B cell (primary cell): ENCODE measurements at regions not wholly inside any gene's neighbourhood (a gene's known extent, or its start where the extent isn't known, plus 50 kb on each side); places are given as distances from the start of the nearest gene placed in this dataset.

Experiments
- ATAC-seq: fragments of 200-7000 bp; cut with Tn5 transposase; one replicate; pipeline ENCODE4 v1.10.0; 2021; ENCODE audit warnings: low read depth, mild to moderate bottlenecking, moderate number of reproducible peaks, moderate library complexity
- CTCF ChIA-PET: fragments of 350-600 bp; sonication (Branson Sonifier 250); formaldehyde crosslinking; loops from one replicate; lab custom pipeline; 2021; ENCODE audit warnings: antibody characterized with exemption, inconsistent platforms; lab: Charles Lee
- POLR2A ChIA-PET: fragments of 350-600 bp; sonication (Branson Sonifier 250); formaldehyde crosslinking; loops from one replicate; lab custom pipeline; 2021; ENCODE audit warnings: antibody characterized with exemption; lab: Charles Lee
- DNase-seq: peaks from one replicate; pipeline ENCODE4 v3.0.0; 2013
- H2AFZ ChIP-seq: 2 replicates; pipeline ENCODE4 v1.6.1; 2012; ENCODE audit warnings: mild to moderate bottlenecking, low read depth, low read length; ENCODE audit not compliant: insufficient read depth, poor library complexity, severe bottlenecking
- H3K27ac ChIP-seq, 2 donors: 1 replicate in 1 of 2; 2 replicates in 1 of 2; pipeline ENCODE4 v1.5.1; 2012 to 2013; ENCODE audit warnings: low read length in 2 of 2, mild to moderate bottlenecking in 2 of 2, moderate library complexity in 1 of 2
- H3K27me3 ChIP-seq, 4 experiments: fragments of 200-600 bp in 1 of 4; sonication (generic) in 1 of 4; replicated peaks in 1 of 4; 1 replicate in 2 of 4; 2 replicates in 2 of 4; pipeline versions ENCODE4 v1.6.1 to v1.7.0; 2013 to 2016; ENCODE audit warnings: low read length in 3 of 4, mild to moderate bottlenecking in 2 of 4, mixed read lengths in 1 of 4, moderate library complexity in 1 of 4; ENCODE audit not compliant: insufficient read depth in 4 of 4, control insufficient read depth in 3 of 4; ENCODE audit errors: control extremely low read depth in 1 of 4
- H3K36me3 ChIP-seq, 2 experiments: replicated peaks in 1 of 2; 1 replicate in 1 of 2; 2 replicates in 1 of 2; pipeline versions ENCODE4 v1.6.1 to v1.7.1; 2013; ENCODE audit warnings: low read length in 1 of 2; ENCODE audit not compliant: insufficient read depth in 2 of 2, control insufficient read depth in 1 of 2; ENCODE audit errors: control extremely low read depth in 1 of 2, extremely low read depth in 1 of 2
- H3K4me1 ChIP-seq, 2 donors: fragments of 200-600 bp in 1 of 2; sonication (generic) in 1 of 2; 1 replicate in 1 of 2; 2 replicates in 1 of 2; pipeline versions ENCODE4 v1.5.1 to v1.6.1; 2013 to 2017; ENCODE audit warnings: low read length in 2 of 2; ENCODE audit not compliant: control insufficient read depth in 2 of 2, insufficient read depth in 2 of 2
- H3K4me2 ChIP-seq: replicated peaks from 2 replicates; pipeline ENCODE3; 2012; ENCODE audit warnings: mild to moderate bottlenecking, low read depth, low read length; ENCODE audit not compliant: poor library complexity, severe bottlenecking
- H3K4me3 ChIP-seq, 5 experiments: fragments of 200-600 bp in 1 of 5; sonication (generic) in 1 of 5; 1 replicate in 3 of 5; 2 replicates in 2 of 5; pipeline versions ENCODE4 v1.5.1 to v1.7.0; 2011 to 2016; ENCODE audit warnings: low read length in 4 of 5, mild to moderate bottlenecking in 4 of 5, low read depth in 2 of 5, control low read depth in 1 of 5, moderate library complexity in 1 of 5; ENCODE audit not compliant: insufficient read depth in 1 of 5; ENCODE audit errors: control extremely low read depth in 1 of 5, extremely low read depth in 1 of 5
- H3K79me2 ChIP-seq: fragments of 200-600 bp; sonication (generic); one replicate; pipeline ENCODE4 v1.6.0; 2016; ENCODE audit warnings: low read length; ENCODE audit not compliant: control insufficient read depth, insufficient read depth
- H3K9ac ChIP-seq: fragments of 200-600 bp; sonication (generic); 2 replicates; pipeline ENCODE4 v1.6.1; 2017; ENCODE audit warnings: mild to moderate bottlenecking, low read length, moderate library complexity
- H3K9me3 ChIP-seq, 3 donors: one replicate each; pipeline versions ENCODE4 v1.6.1 to v1.7.1; 2013; ENCODE audit warnings: low read length in 2 of 3; ENCODE audit not compliant: control insufficient read depth in 2 of 3, insufficient read depth in 1 of 3; ENCODE audit errors: control extremely low read depth in 1 of 3
- H4K20me1 ChIP-seq: 2 replicates; pipeline ENCODE4 v1.6.0; 2012; ENCODE audit warnings: mild to moderate bottlenecking, low read length; ENCODE audit not compliant: insufficient read depth, control insufficient read depth, poor library complexity, severe bottlenecking
- H3K27ac Mint-ChIP-seq: one replicate; pipeline ENCODE4 v1.8.0; 2021; ENCODE audit warnings: mixed read lengths
- H3K27me3 Mint-ChIP-seq: one replicate; pipeline ENCODE4 v1.8.0; 2021; ENCODE audit warnings: mixed read lengths
- H3K4me1 Mint-ChIP-seq: one replicate; pipeline ENCODE4 v1.8.0; 2021; ENCODE audit warnings: mixed read lengths
- H3K4me3 Mint-ChIP-seq: one replicate; pipeline ENCODE4 v1.8.0; 2021; ENCODE audit warnings: mixed read lengths
- H3K9me3 Mint-ChIP-seq: one replicate; pipeline ENCODE4 v1.8.0; 2022; ENCODE audit warnings: mixed read lengths; ENCODE audit not compliant: insufficient read depth
- EZH2 ChIP-seq: IDR thresholded peaks from 2 replicates; pipeline ENCODE4 v1.6.1; 2012; ENCODE audit warnings: borderline replicate concordance, low read depth, mild to moderate bottlenecking, moderate library complexity, low read length; ENCODE audit not compliant: insufficient read depth, poor library complexity, severe bottlenecking
- WGBS: methylation state at CpG from one replicate; pipeline ENCODE4 v1.1.5; 2013; ENCODE audit warnings: missing lambda C conversion rate; ENCODE audit not compliant: insufficient coverage; 5-methylcytosine and 5-hydroxymethylcytosine counted together
- intact Hi-C: fragments of 100-400 bp; cut with micrococcal nuclease; formaldehyde crosslinking; loops from one replicate; pipeline ENCODE4 v1.10.0; 2022
- TF ChIP-seq, protein P1 (sequence below): fragments of 200-600 bp; IDR thresholded peaks from one replicate; pipeline ENCODE4 v1.8.0; 2022; ENCODE audit warnings: antibody characterized with exemption, mild to moderate bottlenecking

DNA sequence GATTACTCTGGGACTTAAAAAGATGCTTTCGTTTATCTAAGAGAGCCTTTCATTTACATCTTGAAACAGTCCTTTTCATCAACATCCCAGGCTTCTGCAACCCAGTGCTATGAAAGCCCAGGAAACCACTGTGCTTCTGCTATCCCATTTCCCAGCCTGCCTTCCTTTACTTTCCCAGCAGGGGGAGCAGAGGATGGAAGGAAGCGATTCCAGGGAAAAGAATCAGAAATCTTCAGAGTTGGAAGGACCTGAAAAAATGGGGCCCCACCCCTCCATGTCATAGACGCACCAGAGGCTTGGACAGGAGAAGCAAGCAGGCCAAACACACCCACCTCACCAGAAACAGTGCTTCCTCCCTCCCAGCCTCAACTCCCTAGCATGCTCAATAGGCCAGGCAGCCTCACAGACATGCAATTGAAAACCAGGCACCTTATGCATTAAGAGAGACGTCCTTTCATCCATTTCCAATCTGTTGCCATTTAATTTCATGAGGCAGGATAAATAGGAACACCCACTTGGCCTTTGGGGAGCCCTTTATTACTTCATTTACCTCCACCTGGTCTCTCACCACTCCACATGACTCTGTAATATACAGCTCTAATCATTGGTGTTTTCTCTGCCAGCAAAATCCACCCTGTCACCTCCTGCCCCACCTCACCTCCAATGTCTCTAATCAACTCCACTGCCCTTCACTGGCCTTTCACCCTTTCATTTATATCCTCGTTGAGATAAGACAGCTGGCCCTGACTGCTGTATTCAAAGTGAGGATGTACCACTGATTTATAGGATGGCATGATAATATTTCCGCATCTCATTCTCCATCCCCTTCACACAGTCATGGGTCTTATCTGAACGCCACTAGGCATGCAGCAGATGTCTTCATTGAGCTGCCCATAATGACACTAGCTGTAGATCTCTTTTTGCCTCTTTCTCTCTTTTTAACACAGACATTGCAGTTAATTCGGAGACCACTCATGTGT is 583.9 kb downstream of the NTRK3 start:
- DNase-seq (no peak), ATAC-seq (no peak)
- H3K27me3 ChIP-seq = no peaks in the 10 kb centered on the region
- Mint-ChIP-seq H3K27me3 (no peaks in the 10 kb centered on the region), H3K27ac (no peak overlapping the region), H3K4me3 (no peak overlapping the region), H3K4me1 (no peaks in the 10 kb centered on the region), H3K9me3 (peaks cover 8% of the 10 kb centered on the region)
- ChIA-PET POLR2A (no interaction called here), CTCF (no interaction called here)
- H3K27ac ChIP-seq = no peak overlapping the region
- no peaks in the 10 kb centered on the region for H4K20me1 ChIP-seq
- WGBS = 89% methylated on average over 4 of the region's 8 CpGs
- H3K4me3 ChIP-seq = no peak overlapping the region
- no peaks in the 10 kb centered on the region for H3K79me2 ChIP-seq
- H3K4me1 ChIP-seq = no peaks in the 10 kb centered on the region
- no peak overlapping the region for H3K4me2 ChIP-seq
- no peak overlapping the region for H3K9ac ChIP-seq
- TF ChIP-seq, protein P1, sequence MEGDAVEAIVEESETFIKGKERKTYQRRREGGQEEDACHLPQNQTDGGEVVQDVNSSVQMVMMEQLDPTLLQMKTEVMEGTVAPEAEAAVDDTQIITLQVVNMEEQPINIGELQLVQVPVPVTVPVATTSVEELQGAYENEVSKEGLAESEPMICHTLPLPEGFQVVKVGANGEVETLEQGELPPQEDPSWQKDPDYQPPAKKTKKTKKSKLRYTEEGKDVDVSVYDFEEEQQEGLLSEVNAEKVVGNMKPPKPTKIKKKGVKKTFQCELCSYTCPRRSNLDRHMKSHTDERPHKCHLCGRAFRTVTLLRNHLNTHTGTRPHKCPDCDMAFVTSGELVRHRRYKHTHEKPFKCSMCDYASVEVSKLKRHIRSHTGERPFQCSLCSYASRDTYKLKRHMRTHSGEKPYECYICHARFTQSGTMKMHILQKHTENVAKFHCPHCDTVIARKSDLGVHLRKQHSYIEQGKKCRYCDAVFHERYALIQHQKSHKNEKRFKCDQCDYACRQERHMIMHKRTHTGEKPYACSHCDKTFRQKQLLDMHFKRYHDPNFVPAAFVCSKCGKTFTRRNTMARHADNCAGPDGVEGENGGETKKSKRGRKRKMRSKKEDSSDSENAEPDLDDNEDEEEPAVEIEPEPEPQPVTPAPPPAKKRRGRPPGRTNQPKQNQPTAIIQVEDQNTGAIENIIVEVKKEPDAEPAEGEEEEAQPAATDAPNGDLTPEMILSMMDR = no peak
- TF ChIP-seq EZH2 = no peak
- H3K36me3 ChIP-seq = no peaks in the 10 kb centered on the region
- intact Hi-C loops = no loop called here
- no peak overlapping the region for H2AFZ ChIP-seq
- peaks cover 0 to 4% (median 4%) of the 10 kb centered on the region in 3 donors for H3K9me3 ChIP-seq

DNA sequence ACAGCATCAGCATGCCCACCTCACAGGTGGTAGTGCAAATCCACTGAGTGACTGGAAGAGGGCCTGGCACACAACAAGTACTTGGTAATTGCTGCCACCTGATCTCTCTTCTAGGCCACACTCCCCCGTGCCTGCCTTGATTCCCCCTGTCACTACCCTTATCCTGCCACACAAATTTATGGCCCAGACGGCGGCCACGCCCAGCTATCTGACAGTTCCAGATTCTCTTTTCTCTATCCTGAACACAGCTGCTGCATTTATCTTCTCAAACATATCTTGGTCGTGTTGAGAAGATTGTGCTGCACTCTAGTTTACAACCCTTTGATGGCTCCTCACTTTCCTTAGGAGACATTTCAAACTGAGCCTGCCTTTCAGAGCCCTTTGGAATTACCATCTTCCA is 585.2 kb downstream of the NTRK3 start:
- ATAC-seq (no peak), DNase-seq (no peak)
- peaks cover 6% of the 10 kb centered on the region for H3K9me3 Mint-ChIP-seq
- H4K20me1 ChIP-seq = no peaks in the 10 kb centered on the region
- peaks cover 1 to 7% (median 5%) of the 10 kb centered on the region in 3 donors for H3K9me3 ChIP-seq
- intact Hi-C loops = no loop called here
- H3K27me3 Mint-ChIP-seq = no peaks in the 10 kb centered on the region
- H3K4me3 Mint-ChIP-seq = no peak overlapping the region
- H3K4me1 Mint-ChIP-seq = no peaks in the 10 kb centered on the region
- no peaks in the 10 kb centered on the region for H3K36me3 ChIP-seq
- POLR2A ChIA-PET = no interaction called here
- no peak overlapping the region for H3K4me2 ChIP-seq
- H3K27me3 ChIP-seq = no peaks in the 10 kb centered on the region
- H3K4me3 ChIP-seq = no peak overlapping the region
- no peaks in the 10 kb centered on the region for H3K4me1 ChIP-seq
- H3K27ac Mint-ChIP-seq = no peak overlapping the region
- no peak overlapping the region for H2AFZ ChIP-seq
- no peaks in the 10 kb centered on the region for H3K79me2 ChIP-seq
- no peak overlapping the region for H3K9ac ChIP-seq
- no peak overlapping the region for H3K27ac ChIP-seq
- 70% methylated on average over 5 of the region's 5 CpGs for WGBS
- TF ChIP-seq, protein P1 = no peak
- no peak for TF ChIP-seq EZH2
- CTCF ChIA-PET = no interaction called here
